Neural progenitor cell (in vitro differentiated cells): ENCODE measurements at regions not wholly inside any gene's neighbourhood (a gene's known extent, or its start where the extent isn't known, plus 50 kb on each side); places are given as distances from the start of the nearest gene placed in this dataset.
"Not testable (repeated sequence)": the region's sequence is repeated elsewhere in the genome, so short reads cannot be mapped to it uniquely, and the experiment has no call there.

Source experiments
- DNase-seq: peaks from one replicate; pipeline ENCODE4 v3.0.0-alpha.2; 2016; ENCODE audit warnings: low spot score
- H2AFZ ChIP-seq: fragments of 200-600 bp; sonication (generic); replicated peaks from 2 replicates; pipeline ENCODE4 v1.6.1; 2016; ENCODE audit warnings: antibody characterized with exemption
- H3F3A ChIP-seq: fragments of 200-600 bp; sonication (generic); 2 replicates; pipeline ENCODE4 v1.6.1; 2016; ENCODE audit warnings: antibody characterized with exemption, low read depth
- H3K27ac ChIP-seq: fragments of 200-600 bp; sonication (generic); 2 replicates; pipeline ENCODE4 v1.5.1; 2016; ENCODE audit warnings: mild to moderate bottlenecking
- H3K27me3 ChIP-seq: fragments of 200-600 bp; sonication (generic); 2 replicates; pipeline ENCODE4 v1.6.1; 2016; ENCODE audit warnings: mild to moderate bottlenecking, moderate library complexity
- H3K36me3 ChIP-seq: fragments of 200-600 bp; sonication (generic); 2 replicates; pipeline ENCODE4 v1.5.1; 2016
- H3K4me1 ChIP-seq: fragments of 200-600 bp; sonication (generic); 2 replicates; pipeline ENCODE4 v1.6.1; 2016; ENCODE audit warnings: mixed run types
- H3K4me2 ChIP-seq: fragments of 200-600 bp; sonication (generic); 2 replicates; pipeline ENCODE4 v1.6.1; 2016
- H3K4me3 ChIP-seq: fragments of 200-600 bp; sonication (generic); 2 replicates; pipeline ENCODE4 v1.5.1; 2016
- H3K79me2 ChIP-seq: fragments of 200-600 bp; sonication (generic); 2 replicates; pipeline ENCODE4 v1.6.1; 2016; ENCODE audit warnings: low read depth
- H3K9ac ChIP-seq: fragments of 200-600 bp; sonication (generic); 2 replicates; pipeline ENCODE4 v1.6.1; 2016
- H3K9me3 ChIP-seq: fragments of 200-600 bp; sonication (generic); 2 replicates; pipeline ENCODE4 v1.5.1; 2016; ENCODE audit warnings: low read depth
- H4K20me1 ChIP-seq: fragments of 200-600 bp; sonication (generic); 2 replicates; pipeline ENCODE4 v1.6.1; 2016; ENCODE audit warnings: low read depth
- H3K27ac Mint-ChIP-seq: 3 replicates; pipeline ENCODE4 v1.8.0; 2021; ENCODE audit warnings: mixed read lengths
- H3K27me3 Mint-ChIP-seq: 2 replicates; pipeline ENCODE4 v1.8.0; 2022; ENCODE audit warnings: low read depth, mild to moderate bottlenecking, inconsistent platforms, moderate library complexity, mixed read lengths; ENCODE audit not compliant: insufficient read depth
- H3K36me3 Mint-ChIP-seq: 3 replicates; pipeline ENCODE4 v1.8.0; 2021; ENCODE audit warnings: mixed read lengths
- H3K4me1 Mint-ChIP-seq: 3 replicates; pipeline ENCODE4 v1.8.0; 2021; ENCODE audit warnings: mixed read lengths
- H3K4me3 Mint-ChIP-seq: 3 replicates; pipeline ENCODE4 v1.8.0; 2021; ENCODE audit warnings: mild to moderate bottlenecking, moderate library complexity, mixed read lengths
- H3K9me3 Mint-ChIP-seq: 3 replicates; pipeline ENCODE4 v1.8.0; 2020; ENCODE audit warnings: mixed read lengths
- CTCF ChIP-seq: fragments of 200-600 bp; sonication (generic); IDR thresholded peaks from 2 replicates; pipeline ENCODE4 v1.5.1; 2017; ENCODE audit warnings: antibody characterized with exemption, mild to moderate bottlenecking
- EZH2 ChIP-seq: fragments of 200-600 bp; sonication (generic); IDR thresholded peaks from 2 replicates; pipeline ENCODE4 v1.6.1; 2017; ENCODE audit warnings: antibody characterized with exemption, mild to moderate bottlenecking, moderate library complexity
- EZH2phosphoT487 ChIP-seq: fragments of 200-600 bp; sonication (generic); IDR thresholded peaks from 2 replicates; pipeline ENCODE4 v1.6.1; 2017; ENCODE audit warnings: antibody characterized with exemption

GRCh38 chr11:54946424-54946823, 239.8 kb downstream of the OR4A5 start:
- H3K36me3 ChIP-seq, result no peaks in the 10 kb centered on the region
- H3K36me3 Mint-ChIP-seq, result peaks cover 1% of the 10 kb centered on the region
- no peaks in the 10 kb centered on the region for H3K79me2 ChIP-seq
- no peaks in the 10 kb centered on the region for H3K4me1 ChIP-seq
- H3K4me3 Mint-ChIP-seq, result no peak overlapping the region
- H3K27ac ChIP-seq, result no peak overlapping the region
- no peak overlapping the region for H2AFZ ChIP-seq
- no peak overlapping the region for H3K4me3 ChIP-seq
- TF ChIP-seq EZH2phosphoT487 (no peak), CTCF (no peak), EZH2 (no peak)
- H3K27me3 ChIP-seq, result no peaks in the 10 kb centered on the region
- no peak overlapping the region for H3K9ac ChIP-seq
- no peak overlapping the region for H3K27ac Mint-ChIP-seq
- H4K20me1 ChIP-seq, result no peaks in the 10 kb centered on the region
- no peak overlapping the region for H3K4me2 ChIP-seq
- peaks cover 25% of the 10 kb centered on the region for H3K9me3 Mint-ChIP-seq
- no peaks in the 10 kb centered on the region for H3K4me1 Mint-ChIP-seq
- no peaks in the 10 kb centered on the region for H3F3A ChIP-seq
- H3K27me3 Mint-ChIP-seq, result no peaks in the 10 kb centered on the region
- peaks cover 32% of the 10 kb centered on the region for H3K9me3 ChIP-seq
- DNase-seq, result no peak

- H3K9me3 Mint-ChIP-seq, result peaks cover 25% of the 10 kb centered on the region
- H3K36me3 Mint-ChIP-seq, H3K27ac ChIP-seq, DNase-seq, H3K27me3 ChIP-seq, H3K4me1 Mint-ChIP-seq, H4K20me1 ChIP-seq, H3K79me2 ChIP-seq, H3K9ac ChIP-seq, H3K36me3 ChIP-seq, H3K27ac Mint-ChIP-seq, H3F3A ChIP-seq, H3K4me3 Mint-ChIP-seq, H3K4me1 ChIP-seq, H2AFZ ChIP-seq, H3K27me3 Mint-ChIP-seq, H3K4me2 ChIP-seq, H3K4me3 ChIP-seq: not testable (repeated sequence)
- H3K9me3 ChIP-seq, result peaks cover 24% of the 10 kb centered on the region
These were observed 240.5 kb downstream of the OR4A5 start for GRCh38 chr11:54947175-54947574.

DNA sequence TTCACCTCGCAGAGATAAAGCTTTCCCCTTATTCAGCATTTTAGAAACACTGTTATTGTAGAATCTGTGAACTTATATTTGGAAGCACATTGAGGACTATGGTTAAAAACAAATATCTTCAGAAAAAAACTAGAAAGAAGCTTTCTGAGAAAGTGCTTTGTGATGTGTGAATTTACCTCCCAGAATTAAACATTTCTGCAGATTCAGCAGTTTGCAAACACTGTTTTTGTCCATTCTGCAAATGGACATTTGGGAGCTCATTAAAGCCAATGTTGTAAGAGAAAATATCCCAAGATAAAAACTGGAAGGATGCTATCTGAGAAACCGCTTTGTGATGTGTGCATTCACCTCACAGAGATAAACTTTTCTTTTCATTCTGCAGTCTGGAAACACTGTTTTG, 272.7 kb downstream of the OR4A5 start:
- H3F3A ChIP-seq, result no peaks in the 10 kb centered on the region
- no peak overlapping the region for H3K27ac Mint-ChIP-seq
- no peak overlapping the region for H2AFZ ChIP-seq
- TF ChIP-seq CTCF (no peak), EZH2 (no peak), EZH2phosphoT487 (no peak)
- H3K36me3 ChIP-seq, result no peaks in the 10 kb centered on the region
- no peak overlapping the region for H3K9ac ChIP-seq
- H3K4me3 Mint-ChIP-seq, result no peak overlapping the region
- H3K4me2 ChIP-seq, result no peak overlapping the region
- H3K79me2 ChIP-seq, result no peaks in the 10 kb centered on the region
- H3K27me3 ChIP-seq, result no peaks in the 10 kb centered on the region
- no peak for DNase-seq
- peaks cover 56% of the 10 kb centered on the region for H3K9me3 ChIP-seq
- H3K4me1 Mint-ChIP-seq, result no peaks in the 10 kb centered on the region
- no peaks in the 10 kb centered on the region for H3K4me1 ChIP-seq
- no peaks in the 10 kb centered on the region for H4K20me1 ChIP-seq
- H3K27ac ChIP-seq, result no peak overlapping the region
- H3K27me3 Mint-ChIP-seq, result no peaks in the 10 kb centered on the region
- H3K4me3 ChIP-seq, result no peak overlapping the region
- H3K36me3 Mint-ChIP-seq, result no peaks in the 10 kb centered on the region
- H3K9me3 Mint-ChIP-seq, result peaks cover 34% of the 10 kb centered on the region

GRCh38 chr11:54985731-54986130, 276.2 kb upstream of the TRIM48 start:
- TF ChIP-seq EZH2 (no peak), CTCF (no peak), EZH2phosphoT487 (no peak)
- no peaks in the 10 kb centered on the region for H3K27me3 Mint-ChIP-seq
- DNase-seq, result no peak
- H3K9me3 ChIP-seq, result peaks cover 9% of the 10 kb centered on the region
- no peaks in the 10 kb centered on the region for H3K4me1 Mint-ChIP-seq
- no peaks in the 10 kb centered on the region for H3K79me2 ChIP-seq
- peaks cover 20% of the 10 kb centered on the region for H3K9me3 Mint-ChIP-seq
- no peak overlapping the region for H3K9ac ChIP-seq
- no peaks in the 10 kb centered on the region for H3K27me3 ChIP-seq
- no peak overlapping the region for H3K4me3 ChIP-seq
- no peak overlapping the region for H3K4me3 Mint-ChIP-seq
- H2AFZ ChIP-seq, result no peak overlapping the region
- no peak overlapping the region for H3K4me2 ChIP-seq
- H3K27ac ChIP-seq, result no peak overlapping the region
- H3K4me1 ChIP-seq, result no peaks in the 10 kb centered on the region
- no peaks in the 10 kb centered on the region for H4K20me1 ChIP-seq
- H3F3A ChIP-seq, result no peaks in the 10 kb centered on the region
- no peak overlapping the region for H3K27ac Mint-ChIP-seq
- H3K36me3 Mint-ChIP-seq, result no peaks in the 10 kb centered on the region
- H3K36me3 ChIP-seq, result no peaks in the 10 kb centered on the region

DNA sequence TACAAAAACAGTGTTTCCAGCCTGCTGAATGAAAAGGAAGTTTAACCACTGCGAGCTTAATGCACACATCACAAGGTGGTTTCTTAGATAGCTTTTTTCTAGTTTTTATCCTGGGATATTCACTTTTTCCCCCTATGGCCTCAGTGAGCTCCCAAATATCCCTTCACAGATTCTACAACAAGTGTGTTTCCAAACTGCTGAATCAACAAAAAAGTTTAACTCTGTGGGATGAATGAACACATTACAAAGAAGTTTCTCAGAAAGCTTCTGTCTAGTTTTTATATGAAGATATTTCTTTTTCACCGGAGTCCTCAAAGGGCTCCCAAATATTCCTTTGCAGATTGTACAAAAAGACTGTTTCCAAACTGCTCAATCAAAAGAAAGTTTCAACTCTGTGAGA, 233.1 kb upstream of the TRIM48 start:
- not testable (repeated sequence) for H3K27ac Mint-ChIP-seq, H3K36me3 ChIP-seq, H3K36me3 Mint-ChIP-seq, H2AFZ ChIP-seq, H3K4me3 ChIP-seq, H3K4me1 Mint-ChIP-seq, H3K27me3 Mint-ChIP-seq, H4K20me1 ChIP-seq, H3K4me3 Mint-ChIP-seq, H3K9ac ChIP-seq, H3K79me2 ChIP-seq, H3K27ac ChIP-seq, H3K4me1 ChIP-seq, H3K4me2 ChIP-seq, H3K27me3 ChIP-seq, H3F3A ChIP-seq, DNase-seq
- peaks cover 95% of the 10 kb centered on the region for H3K9me3 ChIP-seq
- peaks cover 45% of the 10 kb centered on the region for H3K9me3 Mint-ChIP-seq
